Activated B cell treated with CpG ODN at 0.5 μM for 24 hours (primary cell): ENCODE measurements at regions not wholly inside any gene's neighbourhood (a gene's known extent, or its start where the extent isn't known, plus 50 kb on each side); places are given as distances from the start of the nearest gene placed in this dataset.

Source experiments
- ATAC-seq: fragments of 200-7000 bp; cut with Tn5 transposase; one replicate; pipeline ENCODE4 v1.10.0; 2021; ENCODE audit warnings: low read depth, mild to moderate bottlenecking, moderate library complexity
- CTCF ChIA-PET: fragments of 350-600 bp; sonication (Branson Sonifier 250); formaldehyde crosslinking; loops from one replicate; lab custom pipeline; 2021; ENCODE audit warnings: antibody characterized with exemption; lab: Charles Lee
- POLR2A ChIA-PET: fragments of 350-600 bp; sonication (Branson Sonifier 250); formaldehyde crosslinking; loops from one replicate; lab custom pipeline; 2021; ENCODE audit warnings: antibody characterized with exemption; lab: Charles Lee
- DNase-seq: peaks from one replicate; pipeline ENCODE4 v3.0.0; 2022
- H3K27ac Mint-ChIP-seq: one replicate; pipeline ENCODE4 v1.8.0; 2020; ENCODE audit warnings: mixed read lengths
- H3K27me3 Mint-ChIP-seq: one replicate; pipeline ENCODE4 v1.8.0; 2021; ENCODE audit warnings: mixed read lengths
- H3K36me3 Mint-ChIP-seq: one replicate; pipeline ENCODE4 v1.8.0; 2021; ENCODE audit warnings: low read depth, mixed read lengths
- H3K4me1 Mint-ChIP-seq: one replicate; pipeline ENCODE4 v1.8.0; 2021; ENCODE audit warnings: mixed read lengths
- H3K4me3 Mint-ChIP-seq: one replicate; pipeline ENCODE4 v1.8.0; 2020; ENCODE audit warnings: mild to moderate bottlenecking, mixed read lengths
- H3K9me3 Mint-ChIP-seq: one replicate; pipeline ENCODE4 v1.8.0; 2020; ENCODE audit warnings: mixed read lengths
- CTCF ChIP-seq: fragments of 200-600 bp; IDR thresholded peaks from one replicate; pipeline ENCODE4 v1.8.0; 2022; ENCODE audit warnings: antibody characterized with exemption, mild to moderate bottlenecking
- intact Hi-C: fragments of 100-400 bp; cut with micrococcal nuclease; formaldehyde crosslinking; loops from one replicate; pipeline ENCODE4 v1.15.1; 2024

GRCh38 chr12:107244584-107244983 lies 151.2 kb upstream of the CRY1 start:
- CTCF ChIA-PET = no interaction called here
- no peak for ATAC-seq
- intact Hi-C loops = no loop called here
- POLR2A ChIA-PET = no interaction called here
- no peak for DNase-seq
- Mint-ChIP-seq H3K27ac (no peak overlapping the region), H3K9me3 (no peaks in the 10 kb centered on the region), H3K36me3 (no peaks in the 10 kb centered on the region), H3K27me3 (peaks cover 16% of the 10 kb centered on the region), H3K4me3 (no peak overlapping the region), H3K4me1 (no peaks in the 10 kb centered on the region)
- no peak for TF ChIP-seq CTCF

- H3K27ac Mint-ChIP-seq = no peak overlapping the region
- no peaks in the 10 kb centered on the region for H3K36me3 Mint-ChIP-seq
- DNase-seq (no peak), ATAC-seq (no peak)
- ChIA-PET CTCF (no interaction called here), POLR2A (no interaction called here)
- intact Hi-C loops = no loop called here
- no peak for TF ChIP-seq CTCF
- no peaks in the 10 kb centered on the region for H3K9me3 Mint-ChIP-seq
- H3K27me3 Mint-ChIP-seq = peaks cover 11% of the 10 kb centered on the region
- H3K4me3 Mint-ChIP-seq = no peak overlapping the region
- no peaks in the 10 kb centered on the region for H3K4me1 Mint-ChIP-seq
Measured at GRCh38 chr12:107247650-107248049, 154.3 kb upstream of the CRY1 start.

GRCh38 chr12:107248187-107248586 lies 154.8 kb upstream of the CRY1 start:
- CTCF ChIA-PET = no interaction called here

GRCh38 chr12:107251288-107251687 lies 157.9 kb upstream of the CRY1 start:
- H3K4me3 Mint-ChIP-seq = no peak overlapping the region
- peaks cover 9% of the 10 kb centered on the region for H3K27me3 Mint-ChIP-seq

More at GRCh38 chr12:107248187-107248586, 154.8 kb upstream of the CRY1 start:
- H3K4me1 Mint-ChIP-seq = no peaks in the 10 kb centered on the region
- TF ChIP-seq CTCF = no peak
- intact Hi-C loops = no loop called here
- H3K9me3 Mint-ChIP-seq = no peaks in the 10 kb centered on the region
- ATAC-seq (no peak), DNase-seq (no peak)
- POLR2A ChIA-PET = no interaction called here
- peaks cover 8% of the 10 kb centered on the region for H3K27me3 Mint-ChIP-seq
- H3K36me3 Mint-ChIP-seq = no peaks in the 10 kb centered on the region
- H3K4me3 Mint-ChIP-seq = no peak overlapping the region
- H3K27ac Mint-ChIP-seq = no peak overlapping the region

GRCh38 chr12:107253361-107253760 lies 160.0 kb upstream of the CRY1 start:
- Mint-ChIP-seq H3K36me3 (no peaks in the 10 kb centered on the region), H3K27me3 (peaks cover 8% of the 10 kb centered on the region), H3K4me3 (no peak overlapping the region), H3K4me1 (no peaks in the 10 kb centered on the region), H3K27ac (no peak overlapping the region), H3K9me3 (peaks cover 2% of the 10 kb centered on the region)
- TF ChIP-seq CTCF = no peak
- ATAC-seq = no peak
- no peak for DNase-seq
- ChIA-PET POLR2A (no interaction called here), CTCF (no interaction called here)
- intact Hi-C loops = no loop called here

More at GRCh38 chr12:107251288-107251687, 157.9 kb upstream of the CRY1 start:
- Mint-ChIP-seq H3K36me3 (no peaks in the 10 kb centered on the region), H3K27ac (no peak overlapping the region), H3K9me3 (peaks cover 2% of the 10 kb centered on the region), H3K4me1 (no peaks in the 10 kb centered on the region)
- TF ChIP-seq CTCF = no peak
- ATAC-seq (no peak), DNase-seq (no peak)
- intact Hi-C loops = no loop called here
- POLR2A ChIA-PET = no interaction called here
- CTCF ChIA-PET = no interaction called here
